Activated CD4-positive, alpha-beta T cell treated with anti-CD3 and anti-CD28 coated beads, Interleukin-2, amount 10 ng/mL, durations not matched to agents 24 days and 14 days (primary cell): ENCODE measurements at regions not wholly inside any gene's neighbourhood (a gene's known extent, or its start where the extent isn't known, plus 50 kb on each side); places are given as distances from the start of the nearest gene placed in this dataset.

Experiments
- DNase-seq: peaks from one replicate; pipeline ENCODE4 v3.0.0; 2022
- H3K27ac Mint-ChIP-seq: one replicate; pipeline ENCODE4 v1.8.0; 2022; ENCODE audit warnings: mild to moderate bottlenecking, mixed read lengths
- H3K27me3 Mint-ChIP-seq: one replicate; pipeline ENCODE4 v1.8.0; 2022; ENCODE audit warnings: mixed read lengths
- H3K36me3 Mint-ChIP-seq: one replicate; pipeline ENCODE4 v1.8.0; 2022; ENCODE audit warnings: low read depth, mild to moderate bottlenecking, mixed read lengths
- H3K4me1 Mint-ChIP-seq: one replicate; pipeline ENCODE4 v1.8.0; 2021; ENCODE audit warnings: mixed read lengths
- H3K4me3 Mint-ChIP-seq: one replicate; pipeline ENCODE4 v1.8.0; 2022; ENCODE audit warnings: mild to moderate bottlenecking, moderate library complexity, mixed read lengths
- H3K9me3 Mint-ChIP-seq: one replicate; pipeline ENCODE4 v1.8.0; 2021; ENCODE audit warnings: mixed read lengths
- intact Hi-C: fragments of 100-400 bp; cut with micrococcal nuclease; formaldehyde crosslinking; loops from one replicate; pipeline ENCODE4 v1.15.1; 2023

DNA sequence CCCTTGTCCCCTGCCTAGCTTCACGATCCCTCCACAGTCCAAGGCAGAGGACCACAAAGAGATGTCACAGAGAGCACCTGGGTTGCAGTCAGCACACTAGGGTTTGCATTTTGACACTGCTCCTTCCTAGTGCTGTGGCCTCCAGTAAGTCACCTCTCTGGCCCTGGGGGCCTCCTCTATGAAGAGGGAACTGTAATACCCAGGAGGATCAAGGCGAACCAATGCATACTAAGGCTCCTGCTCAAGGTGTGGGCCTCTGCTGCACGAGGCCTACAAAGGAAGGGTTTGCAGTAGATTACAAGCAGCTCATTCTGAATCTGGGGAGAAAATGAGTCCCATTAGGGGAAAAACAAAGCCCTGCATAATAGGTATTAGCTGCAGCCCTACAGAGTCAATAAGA lies 72.3 kb upstream of the FZD7 start:
- intact Hi-C loops = no loop called here
- Mint-ChIP-seq H3K9me3 (no peaks in the 10 kb centered on the region), H3K27me3 (peaks cover 8% of the 10 kb centered on the region), H3K4me1 (no peaks in the 10 kb centered on the region), H3K27ac (no peak overlapping the region), H3K4me3 (no peak overlapping the region), H3K36me3 (no peaks in the 10 kb centered on the region)
- no peak for DNase-seq

DNA sequence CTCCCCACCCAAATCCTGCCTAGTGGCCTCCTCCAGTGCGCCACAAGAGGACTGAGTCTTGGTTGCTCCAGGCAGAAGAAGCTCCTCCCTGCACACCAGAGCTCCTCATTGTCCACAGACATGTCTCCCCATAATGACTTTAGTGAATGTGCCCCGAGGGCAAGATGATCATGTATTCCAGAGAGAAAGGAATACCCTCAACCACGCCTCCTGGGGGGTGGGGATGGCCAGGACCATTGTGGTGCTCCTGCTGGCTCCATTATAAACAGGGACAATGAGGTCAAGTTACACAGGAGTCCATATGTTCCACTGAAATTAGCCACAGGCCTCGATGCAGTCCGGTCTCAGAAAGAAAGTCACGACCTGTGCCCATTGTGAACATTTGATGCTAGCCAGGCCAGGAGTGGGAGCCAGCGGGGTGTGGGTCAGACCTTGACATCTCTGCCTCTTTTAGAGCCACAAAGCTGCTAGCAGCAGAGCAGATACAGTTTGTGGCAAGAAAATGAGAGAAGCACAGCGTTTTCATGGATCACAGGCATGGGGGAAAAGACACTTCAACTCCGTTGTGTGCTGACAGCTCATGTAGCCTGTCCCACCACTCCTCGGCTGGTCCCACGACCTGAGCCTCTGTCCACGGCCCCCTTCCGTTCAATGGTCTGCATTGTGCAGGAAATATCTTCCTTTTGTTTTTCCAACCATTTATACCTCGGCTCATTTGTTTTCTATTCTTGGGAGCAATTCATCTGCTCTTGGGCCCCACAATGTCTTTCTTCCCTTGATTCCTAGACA lies 70.7 kb upstream of the FZD7 start:
- Mint-ChIP-seq H3K4me1 (no peaks in the 10 kb centered on the region), H3K36me3 (no peaks in the 10 kb centered on the region), H3K9me3 (no peaks in the 10 kb centered on the region), H3K27ac (no peak overlapping the region), H3K4me3 (no peak overlapping the region), H3K27me3 (peaks cover 4% of the 10 kb centered on the region)
- DNase-seq = no peak
- intact Hi-C loops = no loop called here

GRCh38 chr2:201964011-201964410 lies 69.6 kb upstream of the FZD7 start:
- no peaks in the 10 kb centered on the region for H3K36me3 Mint-ChIP-seq
- H3K4me3 Mint-ChIP-seq = no peak overlapping the region

DNA sequence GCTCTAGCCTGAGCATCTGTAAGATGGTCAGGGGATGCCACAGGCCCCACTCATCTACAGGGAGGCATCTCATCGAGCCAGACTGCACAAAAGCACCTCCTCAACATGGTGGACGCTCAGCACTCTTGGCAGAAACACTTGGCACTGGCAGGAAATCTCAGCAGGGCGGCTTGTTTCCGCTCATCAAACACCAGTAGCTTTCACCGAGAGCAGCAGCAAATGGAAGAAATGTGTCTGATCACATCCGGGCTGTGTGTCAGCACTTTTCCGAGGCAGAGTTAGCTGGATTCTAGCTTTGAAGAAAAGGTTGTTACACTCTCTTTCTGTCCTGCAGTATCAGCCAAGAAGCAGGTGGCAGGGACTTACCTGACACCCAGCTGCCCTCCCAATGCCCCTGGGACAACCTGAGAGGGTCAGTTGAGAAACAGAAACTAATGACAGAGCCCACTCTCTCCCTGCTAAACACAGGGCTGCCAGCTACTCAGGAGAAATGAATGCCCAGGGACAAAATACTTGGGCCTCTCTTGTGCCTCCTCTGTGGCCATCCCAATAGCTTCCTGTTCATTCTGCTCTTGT lies 68.9 kb upstream of the FZD7 start:
- no peaks in the 10 kb centered on the region for H3K4me1 Mint-ChIP-seq
- peak; percentile 70 for DNase-seq
- intact Hi-C loops = no loop called here
- peak overlapping the region; percentile 76 for H3K27ac Mint-ChIP-seq
- H3K27me3 Mint-ChIP-seq = peaks cover 4% of the 10 kb centered on the region
- H3K36me3 Mint-ChIP-seq = no peaks in the 10 kb centered on the region
- H3K9me3 Mint-ChIP-seq = no peaks in the 10 kb centered on the region
- no peak overlapping the region for H3K4me3 Mint-ChIP-seq

More at GRCh38 chr2:201964011-201964410, 69.6 kb upstream of the FZD7 start:
- Mint-ChIP-seq H3K9me3 (no peaks in the 10 kb centered on the region), H3K27ac (no peak overlapping the region), H3K4me1 (no peaks in the 10 kb centered on the region), H3K27me3 (peaks cover 4% of the 10 kb centered on the region)
- intact Hi-C loops = no loop called here
- DNase-seq = no peak

GRCh38 chr2:201965550-201965949 lies 68.1 kb upstream of the FZD7 start:
- Mint-ChIP-seq H3K27ac (no peak overlapping the region), H3K36me3 (no peaks in the 10 kb centered on the region), H3K4me1 (no peaks in the 10 kb centered on the region)

DNA sequence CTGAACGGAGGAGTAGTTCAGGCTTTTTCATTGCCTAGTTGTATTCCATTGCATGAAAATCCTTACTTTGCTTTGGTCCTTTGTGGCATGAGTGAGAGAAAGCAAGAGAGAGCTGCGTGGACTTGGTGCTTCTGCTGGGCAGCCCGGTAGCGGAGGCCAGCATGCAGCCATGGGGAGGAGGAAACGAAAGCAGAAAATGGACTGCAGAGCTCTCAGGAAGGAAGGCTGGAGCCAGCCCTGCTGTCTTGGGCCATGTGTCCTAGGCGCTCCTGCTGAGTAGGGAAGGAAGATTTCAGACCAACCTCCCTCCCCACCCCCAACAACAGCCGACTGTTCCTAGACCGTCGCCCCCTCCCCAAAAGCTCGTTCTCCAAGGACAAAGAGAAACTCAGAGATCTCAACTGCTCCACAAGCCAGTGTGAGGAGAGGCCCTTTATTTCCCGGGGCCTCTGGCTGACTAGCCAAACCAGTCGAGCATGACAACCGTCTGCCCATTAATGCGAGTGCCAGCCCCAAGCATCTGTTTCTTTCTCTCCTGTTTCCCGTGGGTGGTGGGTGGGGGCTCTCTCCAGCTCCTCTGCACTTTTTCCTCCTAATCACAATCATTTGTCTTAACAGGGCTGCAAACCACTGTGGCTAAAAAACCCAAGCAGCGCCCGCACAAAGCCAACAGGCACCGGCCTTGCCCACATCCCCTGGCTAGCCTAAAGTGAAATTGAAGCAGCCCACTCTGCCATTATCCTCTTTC lies 66.8 kb upstream of the FZD7 start:
- intact Hi-C loops = no loop called here
- no peaks in the 10 kb centered on the region for H3K4me1 Mint-ChIP-seq
- H3K27ac Mint-ChIP-seq = no peak overlapping the region
- H3K9me3 Mint-ChIP-seq = no peaks in the 10 kb centered on the region
- no peaks in the 10 kb centered on the region for H3K27me3 Mint-ChIP-seq
- H3K36me3 Mint-ChIP-seq = no peaks in the 10 kb centered on the region
- no peak overlapping the region for H3K4me3 Mint-ChIP-seq
- no peak for DNase-seq

More at GRCh38 chr2:201965550-201965949, 68.1 kb upstream of the FZD7 start:
- intact Hi-C loops = no loop called here
- H3K9me3 Mint-ChIP-seq = no peaks in the 10 kb centered on the region
- peaks cover 2% of the 10 kb centered on the region for H3K27me3 Mint-ChIP-seq
- H3K4me3 Mint-ChIP-seq = no peak overlapping the region
- no peak for DNase-seq

- Mint-ChIP-seq H3K36me3 (no peaks in the 10 kb centered on the region), H3K4me1 (no peaks in the 10 kb centered on the region), H3K9me3 (no peaks in the 10 kb centered on the region), H3K4me3 (no peak overlapping the region), H3K27me3 (no peaks in the 10 kb centered on the region), H3K27ac (no peak overlapping the region)
- no peak for DNase-seq
- intact Hi-C loops = no loop called here
These were observed 65.6 kb upstream of the FZD7 start for GRCh38 chr2:201968050-201968449.

DNA sequence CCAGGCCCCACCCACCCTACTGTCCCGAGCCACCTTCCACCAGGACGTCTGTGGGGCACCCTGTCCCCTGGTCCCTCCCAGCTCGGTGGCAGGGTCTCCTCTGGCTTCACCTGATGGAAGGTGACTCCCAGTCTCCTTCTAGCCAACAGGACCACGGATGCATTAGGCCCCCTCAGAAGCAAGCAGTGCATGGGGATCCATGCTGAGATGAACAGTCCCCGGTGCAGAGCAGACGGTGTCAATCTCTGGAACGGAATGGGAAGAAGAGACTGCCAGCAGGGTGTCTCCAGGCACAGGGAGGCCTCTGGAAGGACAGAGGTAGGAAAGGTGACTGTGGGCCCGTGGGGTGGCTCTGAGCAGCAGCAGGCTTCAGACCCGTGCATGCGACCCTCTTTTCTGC lies 65.2 kb upstream of the FZD7 start:
- Mint-ChIP-seq H3K27ac (no peak overlapping the region), H3K4me1 (no peaks in the 10 kb centered on the region), H3K36me3 (no peaks in the 10 kb centered on the region), H3K27me3 (no peaks in the 10 kb centered on the region), H3K9me3 (no peaks in the 10 kb centered on the region), H3K4me3 (no peak overlapping the region)
- DNase-seq = no peak
- intact Hi-C loops = no loop called here

GRCh38 chr2:201969241-201969937 lies 64.3 kb upstream of the FZD7 start:
- Mint-ChIP-seq H3K4me3 (no peak overlapping the region), H3K9me3 (no peaks in the 10 kb centered on the region), H3K27me3 (no peaks in the 10 kb centered on the region), H3K27ac (no peak overlapping the region), H3K4me1 (no peaks in the 10 kb centered on the region), H3K36me3 (no peaks in the 10 kb centered on the region)
- intact Hi-C loops = no loop called here
- DNase-seq = no peak

DNA sequence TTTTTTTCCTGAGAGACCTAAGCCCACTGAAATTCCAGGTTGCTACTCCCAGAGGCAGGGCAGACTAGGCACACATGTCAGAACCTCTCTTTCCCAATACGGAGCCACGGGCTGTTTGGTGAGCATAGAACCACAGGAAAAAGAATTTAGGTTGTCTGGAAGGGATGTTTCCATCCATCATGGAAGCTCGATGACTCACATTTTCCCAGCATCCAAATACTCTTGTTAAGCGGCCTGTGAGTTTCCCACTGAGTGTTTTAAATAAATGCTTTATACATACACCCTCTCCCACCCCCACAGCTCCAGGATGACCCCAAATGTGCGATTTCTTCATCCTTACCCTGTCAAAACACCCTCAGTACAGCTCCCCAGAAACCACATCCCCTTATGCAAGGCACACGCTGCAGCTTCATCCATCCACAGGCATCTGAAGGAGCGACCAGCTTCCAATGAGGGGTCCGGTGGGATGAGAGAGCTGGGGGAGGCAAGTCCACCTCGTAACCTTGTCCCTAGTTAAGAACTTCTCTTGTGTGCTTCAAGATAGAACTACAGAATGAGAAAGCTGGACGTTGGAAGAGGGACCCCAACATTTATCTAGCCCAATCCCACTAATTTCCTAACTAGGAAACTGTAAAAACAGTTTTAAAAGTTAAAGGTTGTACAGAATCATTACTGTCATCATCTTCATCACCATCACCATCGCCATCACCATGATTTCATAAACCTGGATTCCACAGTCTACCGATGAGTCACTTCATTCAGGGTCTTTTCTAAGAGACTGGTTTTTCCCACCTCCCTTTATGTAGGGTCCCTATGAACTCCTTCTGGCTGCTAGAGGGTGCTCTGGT lies 63.5 kb upstream of the FZD7 start:
- DNase-seq = no peak
- H3K27me3 Mint-ChIP-seq = peaks cover 5% of the 10 kb centered on the region
- H3K4me3 Mint-ChIP-seq = no peak overlapping the region
- H3K27ac Mint-ChIP-seq = no peak overlapping the region
- no peaks in the 10 kb centered on the region for H3K36me3 Mint-ChIP-seq
- no peaks in the 10 kb centered on the region for H3K9me3 Mint-ChIP-seq
- intact Hi-C loops = no loop called here
- no peaks in the 10 kb centered on the region for H3K4me1 Mint-ChIP-seq

DNA sequence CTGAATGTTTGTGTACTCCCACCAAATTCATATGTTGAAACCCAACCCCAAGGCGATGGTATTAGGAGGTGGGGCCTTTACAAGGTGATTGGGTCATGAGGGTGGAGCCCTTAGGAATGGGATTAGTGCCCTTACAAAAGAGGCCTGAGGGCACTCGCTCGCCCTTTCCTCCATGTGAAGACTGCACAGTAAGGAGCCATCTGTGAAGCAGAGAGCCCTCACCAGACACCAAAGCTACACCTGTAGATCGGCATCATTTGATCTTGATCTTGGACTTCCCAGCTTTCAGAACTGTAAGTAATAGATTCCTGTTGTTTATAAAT lies 62.9 kb upstream of the FZD7 start:
- intact Hi-C loops = no loop called here
- Mint-ChIP-seq H3K27ac (no peak overlapping the region), H3K4me1 (no peaks in the 10 kb centered on the region), H3K27me3 (peaks cover 5% of the 10 kb centered on the region), H3K9me3 (no peaks in the 10 kb centered on the region), H3K36me3 (no peaks in the 10 kb centered on the region), H3K4me3 (no peak overlapping the region)
- DNase-seq = no peak

- no peak overlapping the region for H3K27ac Mint-ChIP-seq
- no peak overlapping the region for H3K4me3 Mint-ChIP-seq
- H3K4me1 Mint-ChIP-seq = no peaks in the 10 kb centered on the region
- H3K9me3 Mint-ChIP-seq = no peaks in the 10 kb centered on the region
- no peaks in the 10 kb centered on the region for H3K36me3 Mint-ChIP-seq
- intact Hi-C loops = no loop called here
- peaks cover 5% of the 10 kb centered on the region for H3K27me3 Mint-ChIP-seq
- DNase-seq = no peak
These were observed 62.0 kb upstream of the FZD7 start for GRCh38 chr2:201971531-201972228.
